ENCODE measurements at regions not wholly inside any gene's neighbourhood (a gene's known extent, or its start where the extent isn't known, plus 50 kb on each side); places are given as distances from the start of the nearest gene placed in this dataset.

DNA sequence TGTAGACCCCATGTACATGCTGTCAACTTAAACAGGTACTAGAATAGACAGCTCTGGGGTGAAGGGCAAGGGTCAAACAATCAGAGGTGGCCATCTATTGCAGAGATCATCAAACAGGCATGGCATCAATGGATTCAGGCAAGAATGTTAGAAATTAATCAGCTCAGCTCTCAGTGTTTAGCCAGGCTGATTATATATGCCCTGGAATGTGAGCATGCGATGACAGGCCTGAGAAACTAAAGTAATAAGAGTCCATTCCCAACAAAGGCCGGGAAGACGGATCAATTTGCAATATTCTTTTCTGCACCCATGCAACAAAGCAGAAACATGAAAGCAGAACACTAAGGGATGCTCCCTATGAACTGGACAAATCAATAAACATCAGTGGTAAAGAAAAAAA lies 380.5 kb upstream of the SPRED2 start:
- no peak for DNase-seq (ENCODE audit: low spot score in 2 of 2)
- no peaks in the 10 kb centered on the region for H3K36me3 Mint-ChIP-seq
- ATAC-seq: no peak
- no peaks in the 10 kb centered on the region for H3K4me1 Mint-ChIP-seq
- H3K27ac Mint-ChIP-seq: no peak overlapping the region
- peaks cover 8% of the 10 kb centered on the region for H3K9me3 Mint-ChIP-seq
- no peak overlapping the region for H3K4me3 Mint-ChIP-seq

DNA sequence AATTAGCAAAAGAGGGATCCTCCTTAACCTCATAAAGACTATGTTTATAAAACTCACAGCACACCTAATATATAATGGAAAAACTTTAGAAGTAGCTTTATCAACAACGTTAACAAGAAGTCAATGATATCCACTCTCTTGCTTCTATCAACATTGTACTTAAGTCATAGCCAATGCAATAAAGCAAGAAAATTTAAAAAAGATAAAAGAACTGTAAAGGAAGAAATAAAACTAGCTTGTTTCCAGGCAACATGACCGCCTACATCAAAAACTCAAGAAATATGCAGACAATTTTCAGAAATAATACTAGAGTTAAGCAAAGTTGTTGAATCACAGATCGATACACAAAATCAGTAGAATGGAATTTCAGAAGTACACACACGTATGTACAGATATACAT lies 375.5 kb upstream of the SPRED2 start:
- no peak for ATAC-seq
- DNase-seq (ENCODE audit: low spot score in 2 of 2): no peak
- H3K27ac Mint-ChIP-seq: no peak overlapping the region
- H3K4me3 Mint-ChIP-seq: no peak overlapping the region
- H3K4me1 Mint-ChIP-seq: no peaks in the 10 kb centered on the region
- no peaks in the 10 kb centered on the region for H3K36me3 Mint-ChIP-seq
- H3K9me3 Mint-ChIP-seq: peaks cover 5% of the 10 kb centered on the region

DNA sequence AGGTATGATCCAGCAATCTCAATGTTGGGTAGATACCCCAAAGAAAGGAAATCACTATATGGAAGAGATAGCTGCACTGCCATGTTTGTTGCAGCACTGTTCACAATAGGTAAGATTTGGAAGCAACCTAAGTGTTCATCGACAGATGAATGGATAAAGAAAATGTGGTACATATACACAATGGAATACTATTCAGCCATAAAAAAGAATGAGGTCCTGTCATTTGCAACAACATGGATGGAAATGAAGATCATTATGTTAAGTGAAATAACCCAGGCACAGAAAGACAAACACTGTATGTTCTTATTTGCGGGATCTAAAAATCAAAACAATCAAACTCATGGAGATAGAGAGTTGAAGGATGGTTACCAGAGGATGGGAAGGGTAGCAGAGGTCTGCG lies 372.4 kb upstream of the SPRED2 start:
- ATAC-seq (no peak), DNase-seq (ENCODE audit: low spot score in 2 of 2) (no peak)
- Mint-ChIP-seq H3K9me3 (peaks cover 5% of the 10 kb centered on the region), H3K4me1 (no peaks in the 10 kb centered on the region), H3K36me3 (no peaks in the 10 kb centered on the region), H3K27ac (no peak overlapping the region), H3K4me3 (no peak overlapping the region)

DNA sequence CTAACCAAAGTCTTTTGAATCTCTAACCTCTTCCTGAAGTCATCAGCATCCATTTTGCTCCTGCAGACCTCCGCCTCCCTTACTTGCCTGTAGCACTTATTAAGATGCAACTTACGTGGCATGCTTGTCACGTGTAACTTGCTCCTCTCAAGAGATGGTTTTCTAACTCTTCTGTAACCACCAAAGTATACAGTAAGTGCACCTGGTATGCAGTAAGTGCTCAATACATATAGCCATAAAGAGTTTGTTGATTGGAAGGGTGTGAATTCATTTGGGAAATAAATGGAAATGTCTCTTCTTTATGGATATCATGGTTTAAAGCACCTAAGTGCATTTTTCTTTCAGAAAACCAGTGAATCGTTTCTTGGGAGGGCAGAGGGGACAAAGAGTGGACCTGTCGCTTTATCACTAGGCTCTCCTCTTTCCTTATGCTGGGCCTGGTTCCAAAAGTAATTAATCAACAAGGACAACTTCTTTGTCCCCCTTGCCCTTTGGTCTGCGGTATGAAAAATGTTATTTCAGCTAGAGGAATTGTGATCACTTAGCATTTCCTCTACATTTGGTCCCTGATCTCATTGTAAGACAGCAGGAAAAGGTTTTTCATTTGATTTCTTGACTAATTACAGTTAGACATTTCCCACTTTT lies 370.0 kb upstream of the SPRED2 start:
- H3K36me3 Mint-ChIP-seq: no peaks in the 10 kb centered on the region
- H3K4me1 Mint-ChIP-seq: no peaks in the 10 kb centered on the region
- no peak overlapping the region for H3K27ac Mint-ChIP-seq
- no peak for DNase-seq (ENCODE audit: low spot score in 2 of 2)
- ATAC-seq: no peak
- no peak overlapping the region for H3K4me3 Mint-ChIP-seq
- H3K9me3 Mint-ChIP-seq: peaks cover 5% of the 10 kb centered on the region

DNA sequence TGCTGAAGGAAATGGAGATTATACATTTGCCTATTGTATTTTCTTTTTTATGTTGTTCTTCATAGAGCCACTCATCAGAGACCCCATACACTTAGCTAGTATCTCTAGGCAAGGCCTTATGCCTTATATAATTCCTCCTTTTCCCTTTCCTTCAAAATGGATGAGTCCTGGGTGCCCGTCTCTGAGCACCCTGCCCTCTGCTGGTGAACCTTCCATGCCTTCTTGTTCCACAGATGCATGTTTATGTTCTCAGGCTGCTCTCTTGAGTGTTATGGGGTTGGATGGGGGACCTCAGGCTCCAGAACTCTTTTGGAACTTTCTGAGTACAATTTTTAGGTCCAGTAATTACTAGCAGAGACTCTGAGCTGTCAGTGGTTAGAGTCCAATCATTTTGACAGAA lies 368.6 kb upstream of the SPRED2 start:
- ATAC-seq (no peak), DNase-seq (ENCODE audit: low spot score in 2 of 2) (no peak)
- Mint-ChIP-seq H3K27ac (no peak overlapping the region), H3K4me1 (no peaks in the 10 kb centered on the region), H3K9me3 (peaks cover 5% of the 10 kb centered on the region), H3K36me3 (no peaks in the 10 kb centered on the region), H3K4me3 (no peak overlapping the region)

DNA sequence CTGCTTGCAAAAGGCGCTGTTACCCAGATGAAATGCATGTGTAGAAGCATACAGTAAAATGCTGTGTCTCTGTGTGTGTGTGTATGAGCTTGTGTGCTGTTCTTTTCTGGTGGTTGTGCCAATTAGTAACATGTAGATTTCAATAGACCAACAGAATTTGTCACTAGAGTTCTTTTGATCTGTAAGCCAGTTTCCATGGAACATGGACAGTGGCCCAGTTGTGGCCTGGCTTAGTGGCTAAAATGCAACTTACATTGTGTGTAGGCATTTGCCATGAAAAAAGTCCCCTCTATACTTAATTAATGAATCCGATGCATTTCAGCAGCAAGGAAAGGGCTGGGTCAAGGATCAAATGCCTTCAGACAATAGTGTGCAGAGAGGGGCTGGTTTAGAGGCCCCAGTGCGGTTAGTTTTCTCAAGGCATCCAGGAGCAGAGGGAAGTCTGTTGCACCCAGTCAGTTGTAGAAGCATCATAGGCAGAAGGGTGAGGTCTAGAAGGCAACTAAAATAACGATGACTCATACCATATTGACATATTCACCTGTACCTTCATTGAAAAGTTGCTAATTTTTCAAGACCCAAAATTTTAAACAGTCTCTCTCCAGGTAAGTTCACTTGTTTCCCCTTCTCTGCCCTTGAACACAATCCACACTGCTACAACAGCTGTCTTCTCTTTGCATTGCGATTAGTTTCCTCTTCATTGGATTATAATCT lies 366.9 kb upstream of the SPRED2 start:
- Mint-ChIP-seq H3K9me3 (peaks cover under 1% of the 10 kb centered on the region), H3K4me3 (no peak overlapping the region), H3K4me1 (no peaks in the 10 kb centered on the region), H3K36me3 (no peaks in the 10 kb centered on the region), H3K27ac (no peak overlapping the region)
- ATAC-seq: no peak
- no peak for DNase-seq (ENCODE audit: low spot score in 2 of 2)

DNA sequence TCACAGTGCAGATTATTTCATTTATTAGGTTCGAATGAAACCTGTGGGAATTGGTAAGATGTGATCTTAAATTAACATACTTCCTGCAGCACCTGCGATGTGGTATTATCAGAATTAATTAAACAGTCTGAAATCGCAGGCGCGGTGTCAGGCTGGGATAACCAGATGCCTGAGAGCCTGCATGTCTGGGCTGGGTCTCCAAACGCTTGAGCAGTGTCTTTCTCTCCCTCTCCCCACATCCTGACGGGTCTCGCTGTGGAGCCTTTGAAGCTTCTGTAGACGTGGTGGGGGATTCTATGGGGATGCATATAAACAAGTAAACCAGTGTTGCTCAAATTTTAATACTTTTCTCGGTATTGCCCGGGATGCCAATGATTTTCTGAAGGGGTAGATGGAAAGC lies 366.2 kb upstream of the SPRED2 start:
- Mint-ChIP-seq H3K4me1 (no peaks in the 10 kb centered on the region), H3K27ac (no peak overlapping the region), H3K4me3 (no peak overlapping the region), H3K9me3 (peaks cover 4% of the 10 kb centered on the region), H3K36me3 (no peaks in the 10 kb centered on the region)
- DNase-seq (ENCODE audit: low spot score in 2 of 2) (no peak), ATAC-seq (no peak)

DNA sequence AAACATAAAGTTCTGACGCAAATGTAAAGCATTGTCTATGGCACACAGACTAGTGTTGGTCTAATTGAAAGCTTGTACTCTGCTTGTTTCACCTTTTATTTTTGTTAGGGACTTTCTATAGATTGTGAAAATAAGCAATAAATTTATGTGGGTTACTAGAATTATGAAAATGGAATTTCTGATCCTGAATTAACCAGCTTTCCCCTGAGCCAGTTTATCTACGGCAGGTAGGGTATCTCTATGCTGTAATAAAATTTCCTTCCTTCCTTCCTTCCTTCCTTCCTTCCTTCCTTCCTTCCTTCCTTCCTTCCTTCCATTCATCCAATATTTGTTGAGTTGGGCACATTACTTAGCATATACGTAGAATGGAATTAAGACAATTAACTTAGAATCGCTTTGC lies 362.6 kb upstream of the SPRED2 start:
- Mint-ChIP-seq H3K27ac (no peak overlapping the region), H3K4me3 (no peak overlapping the region), H3K36me3 (no peaks in the 10 kb centered on the region), H3K9me3 (peaks cover 4% of the 10 kb centered on the region), H3K4me1 (no peaks in the 10 kb centered on the region)
- DNase-seq (ENCODE audit: low spot score in 2 of 2) (no peak), ATAC-seq (no peak)

DNA sequence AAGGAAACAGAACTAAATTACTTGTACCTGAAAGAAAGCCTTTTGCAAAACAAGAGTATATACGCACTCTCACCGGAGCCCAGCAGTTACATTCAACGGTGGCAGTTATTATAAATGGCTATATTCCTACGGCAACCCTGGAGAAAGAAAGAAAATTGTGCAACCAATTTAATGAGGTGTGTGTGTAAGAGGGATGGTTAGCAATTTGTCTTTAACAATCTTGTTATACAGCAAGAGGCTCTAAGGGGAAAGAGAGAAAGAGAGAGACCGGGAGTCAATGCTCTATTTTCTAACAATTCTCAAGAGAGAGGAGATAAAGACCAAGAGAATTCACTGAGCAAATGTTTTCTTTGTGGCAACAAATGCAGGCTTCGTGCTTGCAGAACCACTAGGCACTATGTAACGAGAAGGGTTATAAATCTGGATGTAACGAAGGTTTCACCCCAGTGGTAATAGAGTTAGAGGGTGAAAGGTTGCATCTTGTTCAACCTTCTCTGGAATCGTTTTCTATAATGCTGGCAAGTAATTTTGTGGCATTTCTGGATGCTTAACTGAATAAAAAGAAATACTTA lies 359.1 kb upstream of the SPRED2 start:
- Mint-ChIP-seq H3K27ac (no peak overlapping the region), H3K9me3 (peaks cover 9% of the 10 kb centered on the region), H3K36me3 (no peaks in the 10 kb centered on the region), H3K4me1 (no peaks in the 10 kb centered on the region), H3K4me3 (no peak overlapping the region)
- ATAC-seq (no peak), DNase-seq (ENCODE audit: low spot score in 2 of 2) (no peak)

DNA sequence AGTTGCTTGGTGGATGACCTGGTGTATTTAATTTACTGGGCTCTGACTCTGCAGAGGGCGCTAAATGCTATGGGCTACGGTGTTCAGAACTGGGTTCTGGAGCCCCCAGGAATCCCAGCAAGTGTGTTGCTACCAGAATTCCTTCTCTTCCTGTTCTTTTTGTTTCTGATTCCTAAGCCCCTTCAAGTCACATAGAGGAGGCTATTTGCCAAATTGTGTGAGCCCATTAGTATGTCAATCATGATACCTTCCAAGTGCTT lies 358.2 kb upstream of the SPRED2 start:
- Mint-ChIP-seq H3K27ac (no peak overlapping the region), H3K9me3 (peaks cover 9% of the 10 kb centered on the region), H3K36me3 (no peaks in the 10 kb centered on the region), H3K4me1 (no peaks in the 10 kb centered on the region), H3K4me3 (no peak overlapping the region)
- no peak for DNase-seq (ENCODE audit: low spot score in 2 of 2)
- no peak for ATAC-seq

DNA sequence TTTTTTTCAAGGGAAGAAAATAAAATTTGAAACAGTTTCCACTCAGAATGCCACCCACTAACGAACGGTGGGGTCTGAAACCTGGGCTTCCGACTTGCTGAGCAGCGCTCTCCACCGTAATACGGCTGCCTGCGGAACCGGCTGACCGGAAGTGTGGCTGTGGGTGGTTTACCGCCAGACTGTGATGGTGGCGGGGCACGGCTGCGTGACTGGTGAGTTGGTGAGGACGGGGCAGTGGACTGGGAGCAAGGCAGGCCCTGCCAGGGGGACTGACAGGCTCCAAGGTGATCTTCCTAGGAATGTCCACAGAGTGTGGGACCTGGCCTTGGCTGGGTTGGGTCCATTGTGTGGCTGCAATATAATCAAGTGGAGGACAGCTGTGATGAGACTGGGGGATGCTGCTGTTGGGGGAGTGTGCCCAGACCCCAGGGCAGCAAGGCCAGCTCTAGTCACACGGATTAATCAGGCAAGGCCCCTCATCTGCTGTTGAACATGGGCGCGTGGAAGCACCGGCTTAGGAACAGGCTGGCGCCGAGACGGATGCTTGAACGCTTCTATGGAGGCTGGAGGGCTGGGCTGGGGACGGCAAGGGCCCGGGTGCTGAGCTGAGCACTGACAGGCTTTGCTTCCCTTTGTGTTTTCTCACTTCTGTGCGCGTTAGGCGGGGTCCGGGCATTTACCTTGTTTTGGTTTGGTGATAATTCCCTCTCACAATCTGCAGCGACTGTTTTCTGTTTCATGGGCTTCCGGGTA lies 357.7 kb upstream of the SPRED2 start:
- no peak for ATAC-seq
- H3K4me3 Mint-ChIP-seq: no peak overlapping the region
- H3K9me3 Mint-ChIP-seq: peaks cover 9% of the 10 kb centered on the region
- DNase-seq (ENCODE audit: low spot score in 2 of 2): no peak
- no peak overlapping the region for H3K27ac Mint-ChIP-seq
- no peaks in the 10 kb centered on the region for H3K4me1 Mint-ChIP-seq
- H3K36me3 Mint-ChIP-seq: no peaks in the 10 kb centered on the region

DNA sequence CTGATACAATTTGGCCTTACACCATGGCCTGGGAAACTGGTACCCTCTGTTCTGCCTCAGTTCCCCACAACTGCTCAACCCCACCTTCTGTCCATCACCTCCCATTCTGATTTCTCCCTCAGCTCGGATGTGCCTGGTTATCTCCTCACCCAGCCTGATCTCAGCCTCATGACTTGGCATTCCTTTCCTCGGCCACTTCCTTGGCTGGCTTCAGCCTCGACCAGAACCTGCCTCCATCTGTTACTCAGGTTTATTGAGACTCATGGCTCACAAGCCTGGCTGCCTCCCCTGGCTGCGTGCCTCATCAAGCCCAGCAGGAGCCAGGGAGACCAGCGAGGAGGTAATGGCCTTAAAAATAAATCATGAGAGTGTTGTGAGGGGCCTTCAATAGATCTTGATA lies 356.2 kb upstream of the SPRED2 start:
- Mint-ChIP-seq H3K36me3 (no peaks in the 10 kb centered on the region), H3K4me1 (no peaks in the 10 kb centered on the region), H3K27ac (no peak overlapping the region), H3K4me3 (no peak overlapping the region), H3K9me3 (peaks cover 6% of the 10 kb centered on the region)
- DNase-seq (ENCODE audit: low spot score in 2 of 2) (no peak), ATAC-seq (no peak)

DNA sequence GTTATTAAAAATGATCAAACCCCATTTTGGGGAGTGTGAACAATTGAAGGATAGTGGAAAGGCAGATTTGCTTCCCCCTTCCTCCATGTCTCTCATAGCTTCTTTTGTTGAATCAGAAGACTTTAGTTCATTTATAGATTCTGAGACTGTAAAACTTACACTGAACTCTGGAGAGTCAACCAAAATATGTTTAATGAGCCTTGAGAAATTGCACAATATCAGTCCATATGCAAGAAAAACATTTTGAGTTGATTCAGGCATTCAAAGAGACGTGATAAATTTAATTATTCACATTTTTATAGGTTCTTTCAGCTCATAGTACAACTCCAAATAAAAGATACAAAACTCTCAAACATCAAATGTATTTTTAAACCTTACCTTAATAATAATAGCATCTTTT lies 354.4 kb upstream of the SPRED2 start:
- H3K9me3 Mint-ChIP-seq: peaks cover 6% of the 10 kb centered on the region
- no peaks in the 10 kb centered on the region for H3K36me3 Mint-ChIP-seq
- DNase-seq (ENCODE audit: low spot score in 2 of 2): no peak
- H3K4me1 Mint-ChIP-seq: no peaks in the 10 kb centered on the region
- H3K27ac Mint-ChIP-seq: no peak overlapping the region
- H3K4me3 Mint-ChIP-seq: no peak overlapping the region
- ATAC-seq: no peak

DNA sequence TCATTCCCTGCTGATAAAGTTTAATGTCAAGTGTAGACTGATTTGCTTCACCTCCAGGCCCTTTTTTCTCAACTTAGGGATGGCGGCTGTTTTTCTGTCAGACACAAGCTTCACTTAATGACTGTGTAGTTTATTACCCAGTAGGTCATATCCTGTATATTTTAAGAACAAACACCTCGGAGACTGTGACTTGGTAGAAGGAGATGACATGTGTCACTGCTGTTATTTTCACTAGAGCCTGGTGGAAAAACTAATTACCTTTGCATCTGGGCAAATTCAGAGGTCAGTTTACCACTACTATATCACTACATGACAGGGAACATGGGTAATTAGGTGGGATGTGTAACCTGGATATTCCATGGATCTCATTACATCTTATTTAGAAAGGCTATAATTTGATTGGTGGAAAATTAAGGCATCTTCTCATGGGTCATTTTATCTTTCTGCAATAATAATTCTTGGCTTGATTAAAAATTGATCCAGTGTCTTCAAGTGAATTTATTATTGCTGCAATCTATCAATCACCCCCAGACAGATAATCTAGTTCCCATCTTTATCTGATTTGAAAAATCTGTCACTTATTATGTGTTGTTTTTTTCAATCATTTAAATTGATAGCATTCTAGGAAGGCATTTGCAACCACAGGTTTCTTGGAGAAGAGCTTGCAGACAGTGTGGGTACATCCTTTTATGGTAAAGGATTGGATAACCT lies 353.8 kb upstream of the SPRED2 start:
- no peak for ATAC-seq
- DNase-seq (ENCODE audit: low spot score in 2 of 2): no peak
- Mint-ChIP-seq H3K4me3 (no peak overlapping the region), H3K4me1 (no peaks in the 10 kb centered on the region), H3K9me3 (peaks cover 6% of the 10 kb centered on the region), H3K36me3 (no peaks in the 10 kb centered on the region), H3K27ac (no peak overlapping the region)

DNA sequence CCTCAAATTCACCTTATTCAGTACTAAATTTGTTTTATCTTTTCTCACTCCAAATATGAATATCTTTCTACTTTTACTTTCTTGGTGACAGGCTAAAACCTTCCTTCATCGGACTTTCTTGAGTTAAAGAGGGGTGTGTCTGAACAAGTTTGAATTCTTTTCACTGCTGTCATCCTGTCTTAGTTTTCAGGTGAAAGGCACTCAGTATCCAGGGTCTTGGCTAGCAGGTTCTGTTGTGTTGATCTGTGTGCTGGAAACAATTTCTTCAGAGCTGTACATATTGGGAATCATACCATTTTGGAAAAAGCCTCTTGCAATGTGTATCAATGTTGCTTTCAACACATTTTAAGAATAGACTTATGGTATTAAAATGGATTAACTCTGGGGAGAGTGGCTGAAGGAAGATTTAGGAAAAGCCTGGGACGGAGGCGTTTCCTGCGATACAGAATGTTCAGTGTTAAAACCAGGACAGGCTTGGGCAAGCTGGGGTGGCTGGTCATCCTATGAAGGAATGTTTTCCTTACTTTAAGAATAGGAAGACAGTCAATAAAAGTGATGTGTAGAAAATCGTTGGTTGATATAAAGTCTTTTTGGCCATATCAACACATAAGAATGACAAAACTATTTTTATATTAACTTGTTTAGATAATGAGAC lies 350.7 kb upstream of the SPRED2 start:
- H3K9me3 Mint-ChIP-seq: peaks cover 6% of the 10 kb centered on the region
- ATAC-seq (no peak), DNase-seq (ENCODE audit: low spot score in 2 of 2) (no peak)
- H3K27ac Mint-ChIP-seq: no peak overlapping the region
- no peak overlapping the region for H3K4me3 Mint-ChIP-seq
- H3K4me1 Mint-ChIP-seq: no peaks in the 10 kb centered on the region
- H3K36me3 Mint-ChIP-seq: no peaks in the 10 kb centered on the region

Data from stimulated activated effector memory CD8-positive, alpha-beta T cell treated with anti-CD3 and anti-CD28 coated beads, Interleukin-12 subunit alpha, Interleukin-12 subunit beta, amount 100 ng/mL, for 72 hours (primary cell).